GM21528 (cell line): ENCODE measurements at regions not wholly inside any gene's neighbourhood (a gene's known extent, or its start where the extent isn't known, plus 50 kb on each side); places are given as distances from the start of the nearest gene placed in this dataset.
"Not testable (repeated sequence)": the region's sequence is repeated elsewhere in the genome, so short reads cannot be mapped to it uniquely, and the experiment has no call there.

Source experiments
- ATAC-seq: cut with Tn5 transposase; IDR thresholded peaks from one replicate; pipeline ENCODE4 v1.9.1; 2021; ENCODE audit warnings: mild to moderate bottlenecking, moderate library complexity; ENCODE audit not compliant: unreplicated experiment, low FRiP score

- ATAC-seq = no peak
These were observed 209.3 kb upstream of the PRNP start for GRCh38 chr20:4476903-4477500.

GRCh38 chr20:4472906-4473305 is 213.3 kb upstream of the PRNP start:
- no peak for ATAC-seq

GRCh38 chr20:4471221-4471620 is 215.0 kb upstream of the PRNP start:
- no peak for ATAC-seq

GRCh38 chr20:4470375-4470774 is 215.9 kb upstream of the PRNP start:
- ATAC-seq = no peak

GRCh38 chr20:4469910-4470309 is 216.3 kb upstream of the PRNP start:
- ATAC-seq = no peak

GRCh38 chr20:4468114-4468513 is 218.1 kb upstream of the PRNP start:
- no peak for ATAC-seq

- no peak for ATAC-seq
These were observed 216.9 kb upstream of the ADRA1D start for GRCh38 chr20:4465855-4466545.

GRCh38 chr20:4465212-4465611 is 216.1 kb upstream of the ADRA1D start:
- ATAC-seq = no peak

GRCh38 chr20:4462801-4463200 is 213.7 kb upstream of the ADRA1D start:
- not testable (repeated sequence) for ATAC-seq

GRCh38 chr20:4459081-4459480 is 210.0 kb upstream of the ADRA1D start:
- ATAC-seq = no peak

- no peak for ATAC-seq
These were observed 208.8 kb upstream of the ADRA1D start for GRCh38 chr20:4457566-4458543.

GRCh38 chr20:4455996-4456395 is 206.9 kb upstream of the ADRA1D start:
- no peak for ATAC-seq

- no peak for ATAC-seq
These were observed 206.2 kb upstream of the ADRA1D start for GRCh38 chr20:4455301-4455701.

- no peak for ATAC-seq
These were observed 205.0 kb upstream of the ADRA1D start for GRCh38 chr20:4454111-4454510.

GRCh38 chr20:4453359-4453758 is 204.3 kb upstream of the ADRA1D start:
- ATAC-seq = no peak

- ATAC-seq = no peak
These were observed 202.5 kb upstream of the ADRA1D start for GRCh38 chr20:4451487-4452081.

GRCh38 chr20:4449957-4450715 is 201.0 kb upstream of the ADRA1D start:
- ATAC-seq = no peak

GRCh38 chr20:4445784-4446183 is 196.7 kb upstream of the ADRA1D start:
- no peak for ATAC-seq

GRCh38 chr20:4445331-4445730 is 196.2 kb upstream of the ADRA1D start:
- no peak for ATAC-seq

- no peak for ATAC-seq
These were observed 195.3 kb upstream of the ADRA1D start for GRCh38 chr20:4444404-4444803.
